ACC112 (cell line): ENCODE measurements at regions not wholly inside any gene's neighbourhood (a gene's known extent, or its start where the extent isn't known, plus 50 kb on each side); places are given as distances from the start of the nearest gene placed in this dataset.
A peak's percentile ranks its signal among the peaks of the same experiment; 100 is the strongest.
"Not testable (repeated sequence)": the region's sequence is repeated elsewhere in the genome, so short reads cannot be mapped to it uniquely, and the experiment has no call there.

Experiments
- H2AFZ ChIP-seq: fragments of 200-600 bp; sonication (generic); one replicate; pipeline ENCODE4 v1.6.0; 2017; ENCODE audit warnings: antibody characterized with exemption, low read length; ENCODE audit not compliant: unreplicated experiment
- H3K27ac ChIP-seq: fragments of 200-600 bp; sonication (generic); 2 replicates; pipeline ENCODE4 v1.5.1; 2014; ENCODE audit warnings: low read depth, mild to moderate bottlenecking, antibody characterized with exemption, low read length, moderate library complexity
- H3K27me3 ChIP-seq: fragments of 200-600 bp; sonication (generic); 2 replicates; pipeline ENCODE4 v1.6.1; 2014; ENCODE audit warnings: mild to moderate bottlenecking, antibody characterized with exemption, low read length, moderate library complexity, mixed read lengths; ENCODE audit not compliant: insufficient read depth
- H3K36me3 ChIP-seq: fragments of 200-600 bp; sonication (generic); 2 replicates; pipeline ENCODE4 v1.6.1; 2016; ENCODE audit warnings: mild to moderate bottlenecking, antibody characterized with exemption, low read length, moderate library complexity, mixed read lengths; ENCODE audit not compliant: insufficient read depth
- H3K4me1 ChIP-seq: fragments of 200-600 bp; sonication (generic); one replicate; pipeline ENCODE4 v1.6.1; 2016; ENCODE audit warnings: low read length, mixed read lengths; ENCODE audit not compliant: insufficient read depth, unreplicated experiment, control insufficient read depth
- H3K4me3 ChIP-seq: fragments of 200-600 bp; sonication (generic); 2 replicates; pipeline ENCODE4 v1.5.1; 2014; ENCODE audit warnings: mild to moderate bottlenecking, low read depth, low read length
- H3K79me2 ChIP-seq: fragments of 200-600 bp; sonication (generic); one replicate; pipeline ENCODE4 v1.6.0; 2016; ENCODE audit warnings: low read length; ENCODE audit not compliant: control insufficient read depth, unreplicated experiment, insufficient read depth

DNA sequence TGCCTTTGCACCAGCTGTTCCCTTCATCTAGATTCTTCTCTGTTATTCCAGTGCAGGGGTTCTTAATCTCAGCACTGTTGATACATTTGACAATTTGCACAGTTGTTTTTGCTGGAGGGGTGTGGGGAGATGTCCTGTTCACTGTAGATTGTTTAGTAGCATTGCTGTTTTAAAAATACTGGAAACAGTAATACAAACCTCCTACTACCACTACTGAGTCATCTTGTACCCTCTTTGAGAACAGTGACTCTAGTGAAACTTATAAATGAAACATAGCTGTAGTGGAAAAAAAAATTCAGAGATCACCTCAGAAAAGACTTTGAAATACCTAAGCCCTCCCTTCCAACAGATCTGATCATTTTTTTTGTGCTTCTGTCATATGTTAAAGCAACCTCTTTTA, 154.8 kb upstream of the TMEM196 start:
- Histone ChIP-seq H3K27ac (peak overlapping the region; percentile 58), H3K36me3 (no peaks in the 10 kb centered on the region), H3K4me3 (peak overlapping the region; percentile 23; the same call in 1 of the 2 replicates), H2AFZ (peak overlapping the region; percentile 76), H3K4me1 (peaks cover 21% of the 10 kb centered on the region), H3K27me3 (no peaks in the 10 kb centered on the region), H3K79me2 (no peaks in the 10 kb centered on the region)

DNA sequence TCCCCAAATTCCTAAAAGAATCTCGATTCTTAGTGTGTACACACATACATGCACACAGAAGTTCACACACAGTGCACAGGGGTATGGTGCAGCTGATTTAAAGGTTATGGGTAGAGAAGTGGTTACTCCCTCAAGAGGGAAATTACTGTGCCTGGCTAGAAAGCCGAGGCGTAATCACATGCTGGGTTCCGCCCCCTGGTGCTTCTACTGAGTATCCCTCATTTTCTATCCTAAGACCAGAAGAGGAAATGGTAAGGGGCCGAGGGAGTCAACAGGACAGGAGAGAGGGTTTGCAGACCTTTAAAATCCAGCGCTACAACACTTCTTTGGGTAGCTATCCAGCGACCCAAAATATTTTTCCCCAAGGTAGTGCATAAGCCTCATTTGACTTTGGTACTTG, 147.3 kb upstream of the TMEM196 start:
- H3K27me3 ChIP-seq: no peaks in the 10 kb centered on the region
- no peaks in the 10 kb centered on the region for H3K79me2 ChIP-seq
- no peaks in the 10 kb centered on the region for H3K36me3 ChIP-seq
- H3K4me3 ChIP-seq: peak overlapping the region; percentile 24; the same call in 1 of the 2 replicates
- H3K27ac ChIP-seq: peak overlapping the region; percentile 94
- no peak overlapping the region for H2AFZ ChIP-seq
- H3K4me1 ChIP-seq: peaks cover 50% of the 10 kb centered on the region

DNA sequence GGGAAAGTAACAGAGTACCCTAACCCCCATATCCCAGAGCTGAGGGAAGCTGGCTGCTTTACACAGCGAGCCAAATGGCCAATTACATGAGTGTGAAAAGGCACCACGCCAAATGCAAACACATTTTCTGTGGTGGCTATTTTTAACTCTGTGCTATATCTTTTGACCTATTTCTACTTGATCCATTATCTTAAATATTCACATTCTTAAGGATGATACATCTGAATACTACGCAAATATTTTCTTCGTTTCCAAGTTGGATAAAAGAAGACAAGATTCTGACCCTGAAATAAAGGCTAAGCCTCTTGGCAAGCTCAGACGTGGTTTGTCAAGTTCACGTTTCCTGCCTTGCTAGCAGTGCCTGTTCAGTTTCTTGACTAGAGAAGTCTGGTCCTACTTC, 146.7 kb upstream of the TMEM196 start:
- Histone ChIP-seq H2AFZ (peak overlapping the region; percentile 43), H3K4me1 (peaks cover 55% of the 10 kb centered on the region), H3K27ac (peak overlapping the region; percentile 94), H3K79me2 (no peaks in the 10 kb centered on the region), H3K36me3 (no peaks in the 10 kb centered on the region), H3K27me3 (no peaks in the 10 kb centered on the region), H3K4me3 (peak overlapping the region; percentile 24)

GRCh38 chr7:19919261-19920095, 146.1 kb upstream of the TMEM196 start:
- Histone ChIP-seq H3K79me2 (no peaks in the 10 kb centered on the region), H3K27me3 (no peaks in the 10 kb centered on the region), H3K4me1 (peaks cover 55% of the 10 kb centered on the region), H3K27ac (peak overlapping the region; percentile 94), H3K4me3 (peak overlapping the region; percentile 24), H2AFZ (peak overlapping the region; percentile 77), H3K36me3 (no peaks in the 10 kb centered on the region)

DNA sequence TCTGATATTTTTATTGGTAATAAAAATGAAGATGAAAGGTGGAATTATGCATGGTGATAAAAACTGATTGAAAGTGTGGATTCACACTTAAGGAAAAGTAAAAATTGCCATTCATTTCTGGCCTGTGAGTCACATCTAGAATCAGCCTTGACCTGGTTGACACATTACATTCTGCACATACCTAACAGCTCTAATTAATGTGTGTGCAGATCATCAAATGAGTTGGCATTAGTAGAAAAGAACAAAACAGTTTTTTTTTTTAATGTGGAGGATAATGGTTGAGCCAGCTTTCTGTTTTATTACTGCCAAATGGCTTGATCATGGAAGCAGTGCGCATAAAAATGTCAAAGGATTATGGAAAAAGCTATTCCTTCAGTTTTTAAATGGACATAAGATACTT, 142.6 kb upstream of the TMEM196 start:
- H3K27ac ChIP-seq: peak overlapping the region; percentile 31
- H3K4me3 ChIP-seq: no peak overlapping the region
- H3K79me2 ChIP-seq: no peaks in the 10 kb centered on the region
- peak overlapping the region; percentile 27 for H2AFZ ChIP-seq
- no peaks in the 10 kb centered on the region for H3K27me3 ChIP-seq
- H3K36me3 ChIP-seq: no peaks in the 10 kb centered on the region
- H3K4me1 ChIP-seq: peaks cover 51% of the 10 kb centered on the region

GRCh38 chr7:19915596-19915995, 142.2 kb upstream of the TMEM196 start:
- Histone ChIP-seq H2AFZ (peak overlapping the region; percentile 64), H3K79me2 (no peaks in the 10 kb centered on the region), H3K4me3 (no peak overlapping the region), H3K27ac (peak overlapping the region; percentile 23), H3K4me1 (peaks cover 46% of the 10 kb centered on the region), H3K27me3 (no peaks in the 10 kb centered on the region), H3K36me3 (no peaks in the 10 kb centered on the region)

DNA sequence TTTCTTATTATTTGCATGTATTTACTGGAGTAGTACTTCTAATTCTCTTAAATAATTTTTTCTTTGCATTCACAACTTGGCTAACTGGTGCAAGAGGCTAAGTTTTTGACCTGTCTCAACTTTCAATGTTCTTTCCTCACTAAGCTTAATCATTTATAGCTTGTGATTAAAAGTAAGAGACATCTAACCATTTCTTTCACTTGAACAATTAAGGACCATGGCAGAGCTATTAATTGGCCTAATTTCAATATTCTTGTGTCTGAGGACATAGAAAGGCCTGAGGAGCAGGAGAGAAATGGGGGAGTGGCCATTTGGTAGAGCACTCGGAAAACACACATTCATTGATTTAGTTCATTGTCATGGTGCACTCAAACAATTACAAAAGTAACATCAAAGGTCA, 141.4 kb upstream of the TMEM196 start:
- no peak overlapping the region for H3K27ac ChIP-seq
- no peaks in the 10 kb centered on the region for H3K27me3 ChIP-seq
- H2AFZ ChIP-seq: no peak overlapping the region
- H3K79me2 ChIP-seq: no peaks in the 10 kb centered on the region
- H3K36me3 ChIP-seq: no peaks in the 10 kb centered on the region
- no peak overlapping the region for H3K4me3 ChIP-seq
- H3K4me1 ChIP-seq: peaks cover 39% of the 10 kb centered on the region

DNA sequence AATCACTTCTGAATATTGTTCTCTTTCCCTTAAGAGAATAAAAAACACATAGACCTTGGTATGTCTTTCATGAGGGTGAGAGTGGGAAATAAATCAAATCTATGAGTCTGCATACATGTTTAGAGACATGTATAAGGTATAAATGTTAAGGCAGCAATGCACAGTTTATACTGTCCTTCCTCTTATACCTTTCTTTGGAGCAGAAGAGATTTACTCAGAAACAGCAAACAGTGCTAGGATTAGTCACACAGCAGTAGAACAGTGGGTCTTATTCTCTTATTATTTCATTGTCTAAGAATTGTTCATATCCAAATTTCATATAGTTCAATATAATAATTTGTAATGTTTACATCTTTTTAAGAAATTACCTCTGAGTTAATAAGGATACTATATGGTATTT, 126.7 kb upstream of the TMEM196 start:
- Histone ChIP-seq H3K27ac (peak overlapping the region; percentile 39), H3K4me1 (peaks cover 10% of the 10 kb centered on the region), H3K27me3 (no peaks in the 10 kb centered on the region), H3K79me2 (no peaks in the 10 kb centered on the region), H2AFZ (peak overlapping the region; percentile 53), H3K4me3 (no peak overlapping the region), H3K36me3 (no peaks in the 10 kb centered on the region)

DNA sequence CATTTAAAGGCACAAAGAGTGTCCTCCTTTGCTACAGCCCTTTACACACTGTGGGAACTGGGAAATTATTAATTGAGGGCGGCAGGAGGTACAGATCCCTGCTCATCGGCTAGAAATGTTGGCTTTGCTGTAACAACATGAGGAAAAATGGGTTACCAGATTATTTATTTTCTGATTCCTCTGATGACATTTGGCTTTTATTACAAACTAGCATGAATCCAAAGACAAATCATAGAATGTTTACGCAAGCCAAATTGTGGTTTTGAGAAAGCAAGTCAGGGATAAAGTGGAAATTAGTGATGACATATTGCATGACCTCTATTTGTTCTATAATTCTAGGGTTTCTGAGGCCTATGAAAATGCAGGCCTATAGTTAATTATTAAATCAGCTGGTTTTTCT, 126.1 kb upstream of the TMEM196 start:
- Histone ChIP-seq H3K4me1 (peaks cover 10% of the 10 kb centered on the region), H3K27ac (peak overlapping the region; percentile 39), H3K27me3 (no peaks in the 10 kb centered on the region), H3K4me3 (no peak overlapping the region), H3K36me3 (no peaks in the 10 kb centered on the region), H2AFZ (peak overlapping the region; percentile 53), H3K79me2 (no peaks in the 10 kb centered on the region)

DNA sequence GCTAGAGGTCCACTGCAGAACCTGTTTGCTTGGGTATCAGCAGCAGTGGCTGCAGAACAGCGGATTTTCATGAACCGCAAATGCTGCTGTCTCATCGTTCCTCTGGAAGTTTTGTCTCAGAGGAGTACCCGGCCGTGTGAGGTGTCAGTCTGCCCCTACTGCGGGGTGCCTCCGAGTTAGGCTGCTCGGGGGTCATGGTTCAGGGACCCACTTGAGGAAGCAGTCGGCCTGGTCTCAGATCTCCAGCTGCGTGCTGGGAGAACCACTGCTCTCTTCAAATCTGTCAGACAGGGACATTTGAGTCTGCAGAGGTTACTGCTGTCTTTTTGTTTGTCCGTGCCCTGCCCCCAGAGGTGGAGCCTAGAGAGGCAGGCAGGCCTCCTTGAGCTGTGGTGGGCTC, 109.5 kb upstream of the TMEM196 start:
- H3K79me2 ChIP-seq, H3K27me3 ChIP-seq, H3K36me3 ChIP-seq, H3K4me3 ChIP-seq, H3K4me1 ChIP-seq, H2AFZ ChIP-seq, H3K27ac ChIP-seq: not testable (repeated sequence)

GRCh38 chr7:19872094-19872493, 98.7 kb upstream of the TMEM196 start:
- H3K27me3 ChIP-seq: no peaks in the 10 kb centered on the region
- H3K36me3 ChIP-seq: no peaks in the 10 kb centered on the region
- H2AFZ ChIP-seq: peak overlapping the region; percentile 21
- no peaks in the 10 kb centered on the region for H3K79me2 ChIP-seq
- no peak overlapping the region for H3K27ac ChIP-seq
- H3K4me1 ChIP-seq: no peaks in the 10 kb centered on the region
- H3K4me3 ChIP-seq: no peak overlapping the region
